ENCODE measurements at regions not wholly inside any gene's neighbourhood (a gene's known extent, or its start where the extent isn't known, plus 50 kb on each side); places are given as distances from the start of the nearest gene placed in this dataset.

GRCh38 chr3:22088204-22088603 lies 337.2 kb upstream of the ZNF385D start:
- TF ChIP-seq CTCF (IDR thresholded peaks at IDR 0.05 in 2 of 3, conservative IDR thresholded peaks at IDR 0.05 in 1 of 3; ENCODE audit: borderline replicate concordance in 1 of 3, insufficient read depth in 1 of 3, low read depth in 2 of 3, low read length in 2 of 3) (no peak), RAD21 (IDR thresholded peaks at IDR 0.05; ENCODE audit: low read depth) (no peak), EZH2 (IDR thresholded peaks at IDR 0.05) (no peak), ZBTB33 (IDR thresholded peaks at IDR 0.05; ENCODE audit: extremely low read depth, insufficient replicate concordance, low read length) (no peak), ZFX (IDR thresholded peaks at IDR 0.05) (no peak), SRF (IDR thresholded peaks at IDR 0.05; ENCODE audit: low read depth) (no peak), ZNF274 (IDR thresholded peaks at IDR 0.05; ENCODE audit: low read depth, low read length) (no peak), JUND (IDR thresholded peaks at IDR 0.05) (no peak), POLR2A (IDR thresholded peaks at IDR 0.05; ENCODE audit: borderline replicate concordance, extremely low read depth, insufficient read depth, insufficient read length) (no peak), TCF7L2 (IDR thresholded peaks at IDR 0.05; ENCODE audit: borderline replicate concordance, extremely low read depth, insufficient read depth, insufficient read length) (no peak), SP1 (IDR thresholded peaks at IDR 0.05; ENCODE audit: low read depth) (no peak), EZH2phosphoT487 (IDR thresholded peaks at IDR 0.05; ENCODE audit: borderline replicate concordance) (no peak)
- TF ChIP-seq, protein P1, sequence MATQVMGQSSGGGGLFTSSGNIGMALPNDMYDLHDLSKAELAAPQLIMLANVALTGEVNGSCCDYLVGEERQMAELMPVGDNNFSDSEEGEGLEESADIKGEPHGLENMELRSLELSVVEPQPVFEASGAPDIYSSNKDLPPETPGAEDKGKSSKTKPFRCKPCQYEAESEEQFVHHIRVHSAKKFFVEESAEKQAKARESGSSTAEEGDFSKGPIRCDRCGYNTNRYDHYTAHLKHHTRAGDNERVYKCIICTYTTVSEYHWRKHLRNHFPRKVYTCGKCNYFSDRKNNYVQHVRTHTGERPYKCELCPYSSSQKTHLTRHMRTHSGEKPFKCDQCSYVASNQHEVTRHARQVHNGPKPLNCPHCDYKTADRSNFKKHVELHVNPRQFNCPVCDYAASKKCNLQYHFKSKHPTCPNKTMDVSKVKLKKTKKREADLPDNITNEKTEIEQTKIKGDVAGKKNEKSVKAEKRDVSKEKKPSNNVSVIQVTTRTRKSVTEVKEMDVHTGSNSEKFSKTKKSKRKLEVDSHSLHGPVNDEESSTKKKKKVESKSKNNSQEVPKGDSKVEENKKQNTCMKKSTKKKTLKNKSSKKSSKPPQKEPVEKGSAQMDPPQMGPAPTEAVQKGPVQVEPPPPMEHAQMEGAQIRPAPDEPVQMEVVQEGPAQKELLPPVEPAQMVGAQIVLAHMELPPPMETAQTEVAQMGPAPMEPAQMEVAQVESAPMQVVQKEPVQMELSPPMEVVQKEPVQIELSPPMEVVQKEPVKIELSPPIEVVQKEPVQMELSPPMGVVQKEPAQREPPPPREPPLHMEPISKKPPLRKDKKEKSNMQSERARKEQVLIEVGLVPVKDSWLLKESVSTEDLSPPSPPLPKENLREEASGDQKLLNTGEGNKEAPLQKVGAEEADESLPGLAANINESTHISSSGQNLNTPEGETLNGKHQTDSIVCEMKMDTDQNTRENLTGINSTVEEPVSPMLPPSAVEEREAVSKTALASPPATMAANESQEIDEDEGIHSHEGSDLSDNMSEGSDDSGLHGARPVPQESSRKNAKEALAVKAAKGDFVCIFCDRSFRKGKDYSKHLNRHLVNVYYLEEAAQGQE (IDR thresholded peaks at IDR 0.05; ENCODE audit: low read depth) = no peak
- TF ChIP-seq, protein P2, sequence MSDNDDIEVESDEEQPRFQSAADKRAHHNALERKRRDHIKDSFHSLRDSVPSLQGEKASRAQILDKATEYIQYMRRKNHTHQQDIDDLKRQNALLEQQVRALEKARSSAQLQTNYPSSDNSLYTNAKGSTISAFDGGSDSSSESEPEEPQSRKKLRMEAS (IDR thresholded peaks at IDR 0.05) = no peak
